SK-N-SH (cell line): ENCODE measurements at regions not wholly inside any gene's neighbourhood (a gene's known extent, or its start where the extent isn't known, plus 50 kb on each side); places are given as distances from the start of the nearest gene placed in this dataset.

Source experiments
- CHD2 ChIP-seq: fragments of 150-350 bp; IDR thresholded peaks from 2 replicates; pipeline ENCODE4 v1.6.1; 2018; ENCODE audit warnings: low read length; ENCODE audit not compliant: partially characterized antibody
- TF ChIP-seq, protein P1 (sequence below): IDR thresholded peaks from 2 replicates; pipeline ENCODE4 v1.4.0; 2012; ENCODE audit warnings: low read depth

DNA sequence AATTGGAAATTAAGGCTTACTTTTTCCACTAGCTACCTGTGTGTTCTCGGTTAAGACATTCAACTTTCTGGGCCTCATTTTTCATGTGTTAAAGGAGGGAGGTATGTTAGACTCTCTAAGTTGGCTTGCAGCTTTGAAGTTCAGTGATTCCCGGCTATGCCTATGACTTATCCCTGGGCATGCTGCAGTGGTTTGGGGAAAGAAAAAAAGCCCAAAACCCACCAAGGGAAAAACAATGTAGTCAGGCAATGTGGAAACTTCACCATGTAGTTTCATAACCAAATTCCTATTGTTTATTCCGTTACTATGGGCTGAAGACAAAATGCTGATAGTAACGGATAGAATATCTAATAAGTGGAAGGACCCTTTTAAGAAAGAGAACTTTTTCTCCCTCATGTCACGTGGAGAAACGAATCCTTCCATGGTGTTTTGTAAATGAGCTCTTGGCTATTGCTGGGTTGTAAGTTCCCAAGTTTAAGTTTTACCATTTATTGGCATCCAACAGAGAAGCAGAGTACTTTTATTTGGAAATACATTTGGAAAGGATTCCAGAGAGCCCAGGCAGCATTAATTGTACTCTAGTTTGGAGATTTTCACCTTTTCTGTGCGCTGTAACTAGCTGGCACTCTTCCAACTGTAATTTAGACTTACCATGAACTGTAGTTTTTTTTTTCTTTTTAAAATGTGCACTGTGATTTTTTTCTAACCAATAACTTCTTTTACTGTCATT is 84.9 kb upstream of the MPDZ start:
- TF ChIP-seq CHD2, result no peak
- TF ChIP-seq, protein P1, sequence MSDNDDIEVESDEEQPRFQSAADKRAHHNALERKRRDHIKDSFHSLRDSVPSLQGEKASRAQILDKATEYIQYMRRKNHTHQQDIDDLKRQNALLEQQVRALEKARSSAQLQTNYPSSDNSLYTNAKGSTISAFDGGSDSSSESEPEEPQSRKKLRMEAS, result no peak
